H1 (cell line): ENCODE measurements at regions not wholly inside any gene's neighbourhood (a gene's known extent, or its start where the extent isn't known, plus 50 kb on each side); places are given as distances from the start of the nearest gene placed in this dataset.

ENCODE experiments used
- CTCF ChIA-PET: fragments of 300-600 bp; sonication (Branson Sonifier 250); formaldehyde crosslinking; loops from one replicate; lab custom pipeline; 2021; ENCODE audit not compliant: partially characterized antibody; lab: Charles Lee
- POLR2A ChIA-PET: fragments of 300-600 bp; sonication (Branson Sonifier 250); formaldehyde crosslinking; loops from one replicate; lab custom pipeline; 2021; ENCODE audit warnings: inconsistent platforms; ENCODE audit not compliant: partially characterized antibody; lab: Charles Lee
- DNase-seq, 2 experiments: peaks; one replicate each; pipeline versions ENCODE4 v3.0.0 to v3.0.0-alpha.2; 2010 to 2022; ENCODE audit warnings: low spot score in 2 of 2, low read depth in 1 of 2, mixed read lengths in 1 of 2
- FAIRE-seq: peaks from 2 replicates; lab custom pipeline; 2011; peaks lifted over from hg19 to GRCh38; lab: Jason Lieb, UNC
- H2AFZ ChIP-seq: 2 replicates; pipeline ENCODE4 v1.8.1; 2012; ENCODE audit warnings: low read length, inconsistent platforms
- H2AK5ac ChIP-seq: 2 replicates; pipeline ENCODE4 v1.6.1; 2013; ENCODE audit warnings: low read depth, low read length
- H2BK120ac ChIP-seq: replicated peaks from 2 replicates; pipeline ENCODE3; 2013; ENCODE audit warnings: low read depth, low read length, inconsistent platforms
- H2BK12ac ChIP-seq: 2 replicates; pipeline ENCODE4 v1.6.1; 2013; ENCODE audit warnings: low read depth, low read length
- H2BK15ac ChIP-seq: 2 replicates; pipeline ENCODE4 v1.6.1; 2013; ENCODE audit warnings: low read length
- H2BK20ac ChIP-seq: 2 replicates; pipeline ENCODE4 v1.6.1; 2013; ENCODE audit warnings: low read length
- H2BK5ac ChIP-seq: 2 replicates; pipeline ENCODE4 v1.6.1; 2013; ENCODE audit warnings: low read depth, low read length
- H3K14ac ChIP-seq: 2 replicates; pipeline ENCODE4 v1.6.1; 2013; ENCODE audit warnings: inconsistent platforms; ENCODE audit not compliant: insufficient read length
- H3K18ac ChIP-seq: 2 replicates; pipeline ENCODE4 v1.6.1; 2013; ENCODE audit warnings: low read length; ENCODE audit errors: extremely low read depth
- H3K23ac ChIP-seq: 2 replicates; pipeline ENCODE4 v1.6.1; 2013; ENCODE audit warnings: inconsistent platforms; ENCODE audit not compliant: insufficient read length
- H3K23me2 ChIP-seq: 2 replicates; pipeline ENCODE4 v1.6.1; 2013; ENCODE audit warnings: low read depth, low read length
- H3K27ac ChIP-seq: 2 replicates; pipeline ENCODE4 v1.6.1; 2011; ENCODE audit warnings: low read depth, low read length, inconsistent platforms
- H3K27me3 ChIP-seq, 4 experiments: replicated peaks in 1 of 4; 1 replicate in 1 of 4; 2 replicates in 3 of 4; pipeline versions ENCODE4 v1.6.1 to v1.8.1; 2011 to 2013; ENCODE audit warnings: low read length in 3 of 4, mild to moderate bottlenecking in 3 of 4, inconsistent platforms in 2 of 4, mixed read lengths in 2 of 4, moderate library complexity in 1 of 4; ENCODE audit not compliant: control insufficient read depth in 3 of 4, insufficient read depth in 3 of 4; ENCODE audit errors: extremely low read depth in 1 of 4
- H3K36me3 ChIP-seq, 4 experiments: 2 replicates each; pipeline versions ENCODE4 v1.6.1 to v1.8.1; 2011 to 2013; ENCODE audit warnings: mild to moderate bottlenecking in 4 of 4, low read length in 3 of 4, moderate library complexity in 2 of 4, control low read depth in 1 of 4, inconsistent platforms in 1 of 4; ENCODE audit not compliant: insufficient read depth in 4 of 4, control insufficient read depth in 2 of 4
- H3K4ac ChIP-seq: replicated peaks from 2 replicates; pipeline ENCODE3; 2013; ENCODE audit warnings: low read length, low read depth, mixed read lengths, inconsistent platforms; ENCODE audit not compliant: insufficient read length
- H3K4me1 ChIP-seq, 4 experiments: replicated peaks in 1 of 4; 1 replicate in 1 of 4; 2 replicates in 3 of 4; pipeline versions ENCODE4 v1.6.1 to v1.8.1; 2011 to 2013; ENCODE audit warnings: low read length in 3 of 4, inconsistent platforms in 2 of 4, mixed read lengths in 1 of 4; ENCODE audit not compliant: insufficient read depth in 4 of 4, control insufficient read depth in 3 of 4
- H3K4me2 ChIP-seq, 2 experiments: 2 replicates each; pipeline versions ENCODE4 v1.6.1 to v1.8.1; 2011 to 2013; ENCODE audit warnings: low read depth in 2 of 2, low read length in 2 of 2, control low read depth in 1 of 2, inconsistent platforms in 1 of 2, mild to moderate bottlenecking in 1 of 2; ENCODE audit not compliant: insufficient read depth in 1 of 2
- H3K4me3 ChIP-seq, 4 experiments: fragments of 200-600, 300-600 bp in 1 of 4; sonication (generic), shearing (Covaris generic), sonication (Bioruptor Twin) in 1 of 4; 2 replicates each; pipeline versions ENCODE4 v1.5.1 to v1.8.1; 2011 to 2016; ENCODE audit warnings: low read length in 4 of 4, low read depth in 3 of 4, control low read depth in 2 of 4, inconsistent platforms in 2 of 4, mild to moderate bottlenecking in 2 of 4, mixed read lengths in 1 of 4, moderate library complexity in 1 of 4; ENCODE audit not compliant: insufficient read depth in 2 of 4; ENCODE audit errors: extremely low read depth in 1 of 4
- H3K56ac ChIP-seq: replicated peaks from 2 replicates; pipeline ENCODE3; 2013; ENCODE audit warnings: low read depth, mild to moderate bottlenecking, mixed read lengths, low read length, inconsistent platforms; ENCODE audit not compliant: insufficient read length
- H3K79me1 ChIP-seq: 2 replicates; pipeline ENCODE4 v1.6.1; 2013; ENCODE audit warnings: low read depth, low read length, control low read depth
- H3K79me2 ChIP-seq, 2 experiments: 2 replicates each; pipeline versions ENCODE4 v1.6.1 to v1.8.1; 2012 to 2013; ENCODE audit warnings: low read length in 2 of 2, mild to moderate bottlenecking in 2 of 2, inconsistent platforms in 1 of 2; ENCODE audit not compliant: insufficient read depth in 2 of 2, control insufficient read depth in 1 of 2
- H3K9ac ChIP-seq, 4 experiments: replicated peaks in 1 of 4; 1 replicate in 1 of 4; 2 replicates in 3 of 4; pipeline versions ENCODE4 v1.6.1 to v1.8.1; 2011 to 2013; ENCODE audit warnings: low read depth in 3 of 4, low read length in 3 of 4, control low read depth in 2 of 4, mild to moderate bottlenecking in 2 of 4, moderate library complexity in 2 of 4, inconsistent platforms in 1 of 4; ENCODE audit errors: extremely low read depth in 1 of 4
- H3K9me3 ChIP-seq, 2 experiments: 2 replicates each; pipeline versions ENCODE4 v1.6.1 to v1.8.1; 2012 to 2013; ENCODE audit warnings: mild to moderate bottlenecking in 2 of 2, moderate library complexity in 2 of 2, control low read depth in 1 of 2, inconsistent platforms in 1 of 2, low read depth in 1 of 2, low read length in 1 of 2, mixed read lengths in 1 of 2; ENCODE audit not compliant: insufficient read depth in 2 of 2
- H4K20me1 ChIP-seq, 2 experiments: replicated peaks in 1 of 2; 2 replicates each; pipeline versions ENCODE3 to v1.8.1; 2011 to 2013; ENCODE audit warnings: inconsistent platforms in 2 of 2, low read length in 2 of 2, mild to moderate bottlenecking in 1 of 2; ENCODE audit not compliant: insufficient read depth in 2 of 2, control insufficient read depth in 1 of 2
- H4K5ac ChIP-seq: 2 replicates; pipeline ENCODE4 v1.6.1; 2013; ENCODE audit warnings: low read length, low read depth, mixed read lengths, inconsistent platforms; ENCODE audit not compliant: insufficient read length
- H4K8ac ChIP-seq: 2 replicates; pipeline ENCODE4 v1.8.0; 2013; ENCODE audit warnings: mild to moderate bottlenecking, moderate library complexity, low read length, inconsistent platforms; ENCODE audit not compliant: insufficient read depth; ENCODE audit errors: extremely low read depth
- H4K91ac ChIP-seq: replicated peaks from 2 replicates; pipeline ENCODE3; 2013; ENCODE audit warnings: low read length, mixed read lengths, inconsistent platforms; ENCODE audit not compliant: insufficient read length
- JUND ChIP-seq: IDR thresholded peaks from 2 replicates; pipeline ENCODE4 v1.6.1; 2011; ENCODE audit warnings: mild to moderate bottlenecking, improper control_type of control experiment, low read length
- WGBS, 2 experiments: shearing (Covaris generic) in 1 of 2; methylation state at CpG; one replicate each; pipeline versions ENCODE4 v1.1.6 to v1.1.7; 2013 to 2015; ENCODE audit warnings: low lambda C conversion rate in 2 of 2, mixed read lengths in 2 of 2, inconsistent platforms in 1 of 2, low coverage in 1 of 2, missing lambda C conversion rate in 1 of 2; ENCODE audit not compliant: insufficient replicate concordance in 2 of 2, insufficient coverage in 1 of 2, insufficient read length in 1 of 2; ENCODE audit errors: extremely low coverage in 1 of 2, missing lambda C conversion rate in 1 of 2; 5-methylcytosine and 5-hydroxymethylcytosine counted together

DNA sequence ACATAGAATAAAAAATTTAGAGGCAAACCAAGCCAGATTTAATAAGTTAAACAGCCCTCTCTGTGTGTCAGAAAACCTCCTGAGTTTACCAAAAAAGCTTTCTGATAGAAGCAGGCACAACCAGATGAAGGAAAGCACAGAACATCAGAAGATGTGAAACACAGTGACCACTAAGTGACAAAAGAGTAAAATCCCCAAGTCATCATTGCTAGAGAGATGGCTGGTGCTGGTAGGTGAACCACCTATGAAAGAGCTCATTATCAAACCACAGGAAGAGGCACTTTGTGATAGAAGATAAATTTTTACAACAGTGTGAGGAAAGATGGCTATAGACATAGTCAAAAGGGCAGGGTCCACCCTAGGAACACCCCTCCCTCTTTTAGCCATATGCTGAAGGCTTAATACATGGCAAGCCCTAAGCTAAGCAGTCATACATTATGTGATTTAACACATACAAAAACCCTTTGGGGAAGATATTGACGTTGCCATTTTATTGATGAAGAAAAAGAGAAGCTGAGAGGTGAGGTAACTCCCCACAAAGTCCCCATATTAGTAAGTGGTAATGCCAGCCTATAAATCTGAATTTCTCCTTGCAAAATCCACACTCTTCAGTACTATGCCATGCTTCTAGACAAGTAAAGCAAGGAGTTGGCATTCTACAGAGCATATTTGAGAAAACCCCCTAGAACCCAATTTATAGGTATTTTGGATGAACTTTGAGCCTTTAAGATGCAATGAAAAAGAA, 449.9 kb downstream of the LRIG3 start:
- H3K4me2 ChIP-seq = no peak overlapping the region
- WGBS, 2 experiments = 94% methylated on average over 1 of the region's 1 CpG; no CpG with 5 or more reads in 1 of the 2 experiments
- H2BK5ac ChIP-seq = no peak overlapping the region
- no peak overlapping the region for H3K14ac ChIP-seq
- H3K9me3 ChIP-seq = peaks cover 7 to 8% of the 10 kb centered on the region in 2 experiments; a peak in 1 of 4 replicates
- H3K79me2 ChIP-seq = no peaks in the 10 kb centered on the region
- H2BK120ac ChIP-seq = no peak overlapping the region
- no peak overlapping the region for H3K18ac ChIP-seq
- H2AK5ac ChIP-seq = no peak overlapping the region
- no peak overlapping the region for H3K23ac ChIP-seq
- no peaks in the 10 kb centered on the region for H3K4me1 ChIP-seq
- no peaks in the 10 kb centered on the region for H3K23me2 ChIP-seq
- CTCF ChIA-PET = no interaction called here
- H2BK12ac ChIP-seq = no peak overlapping the region
- H2BK15ac ChIP-seq = no peak overlapping the region
- no peak overlapping the region for H4K8ac ChIP-seq
- DNase-seq (no peak), FAIRE-seq (no peak)
- H3K27me3 ChIP-seq = no peaks in the 10 kb centered on the region
- no peak overlapping the region for H3K56ac ChIP-seq
- H2BK20ac ChIP-seq = no peak overlapping the region
- no peak overlapping the region for H2AFZ ChIP-seq
- POLR2A ChIA-PET = no interaction called here
- H4K91ac ChIP-seq = no peak overlapping the region
- no peak overlapping the region for H4K5ac ChIP-seq
- no peaks in the 10 kb centered on the region for H4K20me1 ChIP-seq
- no peak for TF ChIP-seq JUND
- TF ChIP-seq, all 59 proteins: peak for 0
- H3K79me1 ChIP-seq = no peaks in the 10 kb centered on the region
- no peak overlapping the region for H3K9ac ChIP-seq
- no peak overlapping the region for H3K27ac ChIP-seq
- no peak overlapping the region for H3K4ac ChIP-seq
- H3K36me3 ChIP-seq = no peaks in the 10 kb centered on the region
- no peak overlapping the region for H3K4me3 ChIP-seq
